HepG2 (cell line): ENCODE measurements at regions not wholly inside any gene's neighbourhood (a gene's known extent, or its start where the extent isn't known, plus 50 kb on each side); places are given as distances from the start of the nearest gene placed in this dataset.

ENCODE experiments used
- ADNP ChIP-seq: sonication (generic); formaldehyde crosslinking; IDR thresholded peaks from 2 replicates; pipeline ENCODE4 v1.4.0; 2020; ENCODE audit warnings: missing genetic modification reagents
- ZNF44 ChIP-seq: sonication (generic); formaldehyde crosslinking; IDR thresholded peaks from 2 replicates; pipeline ENCODE4 v1.5.1; 2020; ENCODE audit warnings: mild to moderate bottlenecking, missing genetic modification reagents

DNA sequence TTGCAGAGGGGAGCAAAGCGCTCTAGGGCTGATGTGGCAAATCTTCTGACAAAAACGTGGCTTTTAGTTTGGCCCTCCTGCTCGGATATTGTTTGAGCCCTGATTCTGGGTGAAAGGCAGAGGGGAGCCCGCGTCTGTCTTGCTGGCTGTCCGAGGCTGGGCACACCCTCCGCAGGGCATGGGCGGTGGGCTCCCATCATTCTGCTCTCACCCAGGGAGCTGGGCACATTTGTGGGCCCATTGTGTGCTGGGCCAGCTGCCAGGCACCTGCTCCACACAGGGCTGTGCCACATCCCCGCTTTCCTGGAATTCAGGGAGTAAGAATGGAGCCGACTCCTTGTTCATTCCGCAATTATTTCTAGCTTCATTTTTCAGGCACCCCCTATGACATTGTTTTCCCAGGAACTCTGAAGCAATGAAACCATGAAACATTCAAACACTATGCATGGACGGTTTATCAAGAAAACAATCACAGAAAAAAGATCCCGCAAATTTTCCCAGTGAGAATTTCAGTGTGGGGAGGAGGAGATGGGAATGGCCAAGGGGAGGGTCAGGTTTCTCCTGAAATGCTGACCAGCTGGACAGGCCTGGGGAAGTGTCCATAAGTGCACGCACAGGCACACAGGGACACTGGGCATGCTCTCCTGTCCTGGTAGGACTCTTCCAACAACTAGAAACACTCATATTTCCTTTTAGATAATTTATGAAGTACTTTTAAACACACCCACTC, 341.1 kb downstream of the CXCL12 start:
- TF ChIP-seq ADNP (CRISPR knock-in tag) (no peak), ZNF44 (CRISPR knock-in tag) (no peak)
